Activated CD4-positive, alpha-beta memory T cell treated with anti-CD3 and anti-CD28 coated beads for 36 hours (primary cell): ENCODE measurements at regions not wholly inside any gene's neighbourhood (a gene's known extent, or its start where the extent isn't known, plus 50 kb on each side); places are given as distances from the start of the nearest gene placed in this dataset.

Experiments
- CTCF ChIA-PET: fragments of 350-600 bp; sonication (Branson Sonifier 250); formaldehyde crosslinking; loops from one replicate; lab custom pipeline; 2021; ENCODE audit warnings: antibody characterized with exemption, inconsistent platforms; lab: Charles Lee
- POLR2A ChIA-PET: fragments of 350-600 bp; sonication (Branson Sonifier 250); formaldehyde crosslinking; loops from one replicate; lab custom pipeline; 2021; ENCODE audit warnings: antibody characterized with exemption; lab: Charles Lee
- DNase-seq: peaks from one replicate; pipeline ENCODE4 v3.0.0-alpha.2; 2020
- H3K27ac Mint-ChIP-seq: one replicate; pipeline ENCODE4 v1.8.0; 2021; ENCODE audit warnings: mixed read lengths
- H3K27me3 Mint-ChIP-seq: one replicate; pipeline ENCODE4 v1.8.0; 2021; ENCODE audit warnings: mixed read lengths
- H3K36me3 Mint-ChIP-seq: one replicate; pipeline ENCODE4 v1.8.0; 2021; ENCODE audit warnings: mixed read lengths
- H3K4me1 Mint-ChIP-seq: one replicate; pipeline ENCODE4 v1.8.0; 2021; ENCODE audit warnings: low read depth, mixed read lengths
- H3K4me3 Mint-ChIP-seq: one replicate; pipeline ENCODE4 v1.8.0; 2021; ENCODE audit warnings: mild to moderate bottlenecking, mixed read lengths
- H3K9me3 Mint-ChIP-seq: one replicate; pipeline ENCODE4 v1.8.0; 2021; ENCODE audit warnings: mixed read lengths
- intact Hi-C: fragments of 100-400 bp; cut with micrococcal nuclease; formaldehyde crosslinking; loops from one replicate; pipeline ENCODE4 v1.15.1; 2023

- ChIA-PET CTCF (no interaction called here), POLR2A (no interaction called here)
- no peak for DNase-seq
Measured at GRCh38 chr2:228848638-228849037, 422.4 kb downstream of the PID1 start.

GRCh38 chr2:228847684-228848083, 423.4 kb downstream of the PID1 start:
- Mint-ChIP-seq H3K27ac (no peak overlapping the region), H3K27me3 (no peaks in the 10 kb centered on the region), H3K4me3 (no peak overlapping the region), H3K9me3 (peaks cover 7% of the 10 kb centered on the region), H3K36me3 (no peaks in the 10 kb centered on the region), H3K4me1 (no peaks in the 10 kb centered on the region)
- POLR2A ChIA-PET = no interaction called here
- DNase-seq = no peak
- CTCF ChIA-PET = no interaction called here
- intact Hi-C loops = no loop called here

More at GRCh38 chr2:228848638-228849037, 422.4 kb downstream of the PID1 start:
- H3K4me1 Mint-ChIP-seq = no peaks in the 10 kb centered on the region
- H3K9me3 Mint-ChIP-seq = peaks cover 12% of the 10 kb centered on the region
- no peaks in the 10 kb centered on the region for H3K27me3 Mint-ChIP-seq
- H3K36me3 Mint-ChIP-seq = no peaks in the 10 kb centered on the region
- intact Hi-C loops = no loop called here
- no peak overlapping the region for H3K4me3 Mint-ChIP-seq
- H3K27ac Mint-ChIP-seq = no peak overlapping the region

- no peak for DNase-seq
- no peak overlapping the region for H3K4me3 Mint-ChIP-seq
- ChIA-PET POLR2A (no interaction called here), CTCF (no interaction called here)
- no peaks in the 10 kb centered on the region for H3K27me3 Mint-ChIP-seq
- intact Hi-C loops = no loop called here
- H3K9me3 Mint-ChIP-seq = peaks cover 4% of the 10 kb centered on the region
- H3K27ac Mint-ChIP-seq = no peak overlapping the region
- no peaks in the 10 kb centered on the region for H3K4me1 Mint-ChIP-seq
- no peaks in the 10 kb centered on the region for H3K36me3 Mint-ChIP-seq
Measured at GRCh38 chr2:228846161-228846560, 424.9 kb downstream of the PID1 start.

- H3K4me3 Mint-ChIP-seq = no peak overlapping the region
- no peak for DNase-seq
- H3K27me3 Mint-ChIP-seq = no peaks in the 10 kb centered on the region
- intact Hi-C loops = no loop called here
- ChIA-PET POLR2A (no interaction called here), CTCF (no interaction called here)
- no peaks in the 10 kb centered on the region for H3K36me3 Mint-ChIP-seq
- H3K9me3 Mint-ChIP-seq = peaks cover 4% of the 10 kb centered on the region
- H3K27ac Mint-ChIP-seq = no peak overlapping the region
- H3K4me1 Mint-ChIP-seq = no peaks in the 10 kb centered on the region
Measured at GRCh38 chr2:228845162-228845925, 425.7 kb downstream of the PID1 start.

GRCh38 chr2:228841877-228842276, 429.2 kb downstream of the PID1 start:
- Mint-ChIP-seq H3K36me3 (no peaks in the 10 kb centered on the region), H3K4me1 (no peaks in the 10 kb centered on the region), H3K4me3 (no peak overlapping the region), H3K9me3 (peaks cover 2% of the 10 kb centered on the region), H3K27me3 (no peaks in the 10 kb centered on the region), H3K27ac (no peak overlapping the region)
- ChIA-PET POLR2A (no interaction called here), CTCF (no interaction called here)
- no peak for DNase-seq
- intact Hi-C loops = no loop called here

GRCh38 chr2:228841475-228841874, 429.6 kb downstream of the PID1 start:
- Mint-ChIP-seq H3K27me3 (no peaks in the 10 kb centered on the region), H3K9me3 (peaks cover 2% of the 10 kb centered on the region), H3K27ac (no peak overlapping the region), H3K4me1 (no peaks in the 10 kb centered on the region), H3K36me3 (no peaks in the 10 kb centered on the region), H3K4me3 (no peak overlapping the region)
- intact Hi-C loops = no loop called here
- ChIA-PET CTCF (no interaction called here), POLR2A (no interaction called here)
- DNase-seq = no peak

GRCh38 chr2:228840743-228841114, 430.4 kb downstream of the PID1 start:
- intact Hi-C loops = no loop called here
- DNase-seq = no peak
- Mint-ChIP-seq H3K27ac (no peak overlapping the region), H3K27me3 (no peaks in the 10 kb centered on the region), H3K4me3 (no peak overlapping the region), H3K36me3 (no peaks in the 10 kb centered on the region), H3K4me1 (no peaks in the 10 kb centered on the region), H3K9me3 (peaks cover 2% of the 10 kb centered on the region)
- CTCF ChIA-PET = no interaction called here
- POLR2A ChIA-PET = no interaction called here

- CTCF ChIA-PET = no interaction called here
- no peaks in the 10 kb centered on the region for H3K27me3 Mint-ChIP-seq
Measured at GRCh38 chr2:228840113-228840742, 430.9 kb downstream of the PID1 start.

GRCh38 chr2:228839421-228839876, 431.6 kb downstream of the PID1 start:
- CTCF ChIA-PET = no interaction called here
- H3K27ac Mint-ChIP-seq = no peak overlapping the region
- no peak for DNase-seq

More at GRCh38 chr2:228840113-228840742, 430.9 kb downstream of the PID1 start:
- POLR2A ChIA-PET = no interaction called here
- H3K9me3 Mint-ChIP-seq = peaks cover 2% of the 10 kb centered on the region
- H3K4me3 Mint-ChIP-seq = no peak overlapping the region
- H3K4me1 Mint-ChIP-seq = no peaks in the 10 kb centered on the region
- intact Hi-C loops = no loop called here
- no peak for DNase-seq
- no peak overlapping the region for H3K27ac Mint-ChIP-seq
- H3K36me3 Mint-ChIP-seq = no peaks in the 10 kb centered on the region

GRCh38 chr2:228838819-228839218, 432.3 kb downstream of the PID1 start:
- Mint-ChIP-seq H3K4me3 (no peak overlapping the region), H3K9me3 (peaks cover 2% of the 10 kb centered on the region), H3K27me3 (no peaks in the 10 kb centered on the region), H3K27ac (no peak overlapping the region), H3K36me3 (no peaks in the 10 kb centered on the region), H3K4me1 (no peaks in the 10 kb centered on the region)
- ChIA-PET POLR2A (no interaction called here), CTCF (no interaction called here)
- DNase-seq = no peak
- intact Hi-C loops = no loop called here

More at GRCh38 chr2:228839421-228839876, 431.6 kb downstream of the PID1 start:
- POLR2A ChIA-PET = no interaction called here
- intact Hi-C loops = no loop called here
- H3K4me3 Mint-ChIP-seq = no peak overlapping the region
- H3K4me1 Mint-ChIP-seq = no peaks in the 10 kb centered on the region
- no peaks in the 10 kb centered on the region for H3K36me3 Mint-ChIP-seq
- H3K9me3 Mint-ChIP-seq = peaks cover 2% of the 10 kb centered on the region
- no peaks in the 10 kb centered on the region for H3K27me3 Mint-ChIP-seq

GRCh38 chr2:228828397-228828796, 442.7 kb downstream of the PID1 start:
- Mint-ChIP-seq H3K27me3 (no peaks in the 10 kb centered on the region), H3K9me3 (peaks cover 15% of the 10 kb centered on the region), H3K27ac (no peak overlapping the region), H3K4me1 (no peaks in the 10 kb centered on the region), H3K36me3 (no peaks in the 10 kb centered on the region), H3K4me3 (no peak overlapping the region)
- intact Hi-C loops = no loop called here
- DNase-seq = no peak
- ChIA-PET POLR2A (no interaction called here), CTCF (no interaction called here)

- intact Hi-C loops = no loop called here
- Mint-ChIP-seq H3K27ac (no peak overlapping the region), H3K4me1 (no peaks in the 10 kb centered on the region), H3K36me3 (no peaks in the 10 kb centered on the region), H3K27me3 (no peaks in the 10 kb centered on the region), H3K9me3 (peaks cover 15% of the 10 kb centered on the region), H3K4me3 (no peak overlapping the region)
- DNase-seq = no peak
- ChIA-PET POLR2A (no interaction called here), CTCF (no interaction called here)
Measured at GRCh38 chr2:228827056-228827700, 443.9 kb downstream of the PID1 start.
